ENCODE measurements at regions not wholly inside any gene's neighbourhood (a gene's known extent, or its start where the extent isn't known, plus 50 kb on each side); places are given as distances from the start of the nearest gene placed in this dataset.

- DNase-seq (ENCODE audit: low read depth in 1 of 2, low spot score in 1 of 2), result no peak
These were observed 185.8 kb upstream of the NRP1 start for GRCh38 chr10:33520223-33520622.

GRCh38 chr10:33519130-33519860 lies 184.8 kb upstream of the NRP1 start:
- DNase-seq (ENCODE audit: low read depth in 1 of 2, low spot score in 1 of 2), result no peak

GRCh38 chr10:33510206-33510605 lies 175.7 kb upstream of the NRP1 start:
- DNase-seq (ENCODE audit: low read depth in 1 of 2, low spot score in 1 of 2), result no peak

- DNase-seq (ENCODE audit: low read depth in 1 of 2, low spot score in 1 of 2), result peak in 1 of 2 donors; percentile 1
These were observed 174.9 kb upstream of the NRP1 start for GRCh38 chr10:33509231-33509831.

GRCh38 chr10:33507662-33508425 lies 173.4 kb upstream of the NRP1 start:
- DNase-seq (ENCODE audit: low read depth in 1 of 2, low spot score in 1 of 2), result no peak

GRCh38 chr10:33506838-33507661 lies 172.6 kb upstream of the NRP1 start:
- no peak for DNase-seq (ENCODE audit: low read depth in 1 of 2, low spot score in 1 of 2)

DNA sequence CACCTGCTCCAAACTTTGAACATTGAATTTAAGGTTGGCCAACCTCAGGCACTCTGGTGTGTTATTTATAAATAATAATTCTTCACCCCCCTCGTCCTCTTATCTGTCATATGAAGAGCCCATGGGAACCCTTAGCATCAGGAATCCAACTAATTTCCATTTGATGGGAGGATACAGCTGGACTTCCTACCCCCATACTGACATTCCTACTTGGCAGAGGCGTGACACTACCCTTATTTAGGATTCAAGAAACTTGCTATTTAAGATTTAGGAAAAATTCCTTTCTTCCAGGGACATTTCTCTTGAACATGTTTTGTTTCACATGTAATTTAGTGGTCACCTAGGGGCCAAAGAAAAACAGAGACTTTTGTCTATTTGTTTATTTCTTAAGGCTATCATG lies 171.9 kb upstream of the NRP1 start:
- no peak for DNase-seq (ENCODE audit: low read depth in 1 of 2, low spot score in 1 of 2)

GRCh38 chr10:33501161-33501560 lies 166.7 kb upstream of the NRP1 start:
- no peak for DNase-seq (ENCODE audit: low read depth in 1 of 2, low spot score in 1 of 2)

- DNase-seq (ENCODE audit: low read depth in 1 of 2, low spot score in 1 of 2), result no peak
These were observed 164.0 kb upstream of the NRP1 start for GRCh38 chr10:33498391-33498891.

DNA sequence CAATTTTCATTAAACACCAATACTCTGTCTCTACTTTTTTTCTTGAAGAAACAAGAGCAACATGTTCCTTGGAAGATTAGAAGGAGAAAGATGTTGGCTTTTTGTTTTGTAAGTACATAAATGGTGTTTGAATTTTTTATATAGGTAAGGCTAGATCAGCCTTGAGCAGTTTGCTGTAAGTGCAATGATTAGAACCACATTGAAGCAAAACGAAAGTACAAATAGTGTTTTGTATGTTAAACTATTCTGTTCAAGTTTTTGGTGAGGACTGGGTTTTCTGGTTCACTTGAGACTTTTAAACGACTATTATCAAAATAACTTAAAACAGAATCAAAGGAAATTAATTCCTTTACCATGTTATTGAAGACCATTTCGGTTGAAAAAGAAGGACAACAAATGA lies 162.9 kb upstream of the NRP1 start:
- DNase-seq (ENCODE audit: low read depth in 1 of 2, low spot score in 1 of 2), result no peak

- no peak for DNase-seq (ENCODE audit: low read depth in 1 of 2, low spot score in 1 of 2)
These were observed 161.6 kb upstream of the NRP1 start for GRCh38 chr10:33496096-33496495.

DNA sequence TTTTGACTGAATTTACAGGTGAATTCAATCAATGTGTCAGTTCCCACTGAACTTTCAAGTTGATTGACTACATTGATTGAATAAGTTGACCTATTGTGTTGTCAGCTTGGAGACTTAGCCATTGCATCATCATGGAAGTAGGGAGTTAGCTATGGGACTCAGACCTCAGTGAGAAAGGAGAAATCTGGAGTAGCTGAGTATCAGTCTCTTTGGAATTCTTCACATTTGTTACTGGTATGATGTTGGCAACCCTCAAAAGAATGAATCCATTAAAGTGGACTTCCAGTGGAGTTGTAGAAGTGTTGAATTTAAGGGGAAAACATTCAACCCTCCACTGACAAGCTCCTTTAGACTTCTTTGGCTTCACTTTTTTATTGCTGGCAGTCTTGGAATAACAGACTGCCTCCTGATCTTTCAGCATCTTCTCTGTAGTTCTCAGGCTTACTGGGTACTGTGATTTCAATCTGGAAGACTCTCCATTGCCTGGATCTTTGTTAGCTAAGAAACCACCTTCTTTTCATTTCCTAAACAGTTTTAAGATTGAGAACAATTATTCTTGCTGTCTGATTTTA lies 160.3 kb upstream of the NRP1 start:
- no peak for DNase-seq (ENCODE audit: low read depth in 1 of 2, low spot score in 1 of 2)

DNA sequence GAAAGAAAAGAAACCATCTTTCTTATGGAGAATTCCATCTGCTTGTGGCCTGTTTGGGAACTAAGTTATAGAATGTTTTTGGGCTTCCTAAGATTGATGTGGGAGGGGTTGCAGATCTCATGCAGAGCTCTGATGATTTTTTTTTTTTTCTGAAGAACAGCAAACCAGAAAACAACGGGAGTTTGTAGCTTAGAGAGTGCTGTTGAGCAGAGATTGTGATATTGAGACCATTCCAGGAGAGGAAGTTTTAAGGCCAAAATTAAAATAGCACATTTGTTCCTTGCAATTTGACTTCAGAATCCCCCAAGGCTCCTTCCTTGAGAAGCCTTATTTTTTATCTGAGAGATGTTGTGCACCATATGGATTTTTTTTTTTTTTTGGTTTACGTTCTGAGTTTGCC lies 159.5 kb upstream of the NRP1 start:
- DNase-seq (ENCODE audit: low read depth in 1 of 2, low spot score in 1 of 2), result no peak

DNA sequence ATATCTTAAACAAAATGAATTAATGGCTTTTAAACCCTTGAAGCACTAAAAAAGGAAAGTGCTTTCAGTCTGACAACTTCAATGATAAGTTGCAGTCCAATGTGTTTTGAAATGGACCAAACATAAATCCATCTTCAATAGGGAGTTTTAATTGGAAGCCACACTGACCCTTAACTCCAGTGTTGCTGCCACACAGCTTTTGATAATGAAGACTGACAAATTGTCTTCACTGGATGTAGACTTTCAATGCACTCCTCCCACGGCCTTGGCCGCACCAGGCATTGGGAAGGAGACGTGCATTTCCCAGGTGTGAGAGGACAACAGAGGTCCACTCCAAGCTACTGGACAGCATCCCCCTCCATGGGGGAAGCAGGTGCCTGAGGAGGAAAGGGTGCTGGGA lies 159.0 kb upstream of the NRP1 start:
- DNase-seq (ENCODE audit: low read depth in 1 of 2, low spot score in 1 of 2), result no peak

GRCh38 chr10:33492701-33493345 lies 158.4 kb upstream of the NRP1 start:
- no peak for DNase-seq (ENCODE audit: low read depth in 1 of 2, low spot score in 1 of 2)

- no peak for DNase-seq (ENCODE audit: low read depth in 1 of 2, low spot score in 1 of 2)
These were observed 155.2 kb upstream of the NRP1 start for GRCh38 chr10:33489501-33490176.

GRCh38 chr10:33487014-33487776 lies 152.7 kb upstream of the NRP1 start:
- no peak for DNase-seq (ENCODE audit: low read depth in 1 of 2, low spot score in 1 of 2)

GRCh38 chr10:33485276-33485675 lies 150.8 kb upstream of the NRP1 start:
- DNase-seq (ENCODE audit: low read depth in 1 of 2, low spot score in 1 of 2), result no peak

- DNase-seq (ENCODE audit: low read depth in 1 of 2, low spot score in 1 of 2), result no peak
These were observed 150.3 kb upstream of the NRP1 start for GRCh38 chr10:33484787-33485186.

Measured in activated T-helper 1 cell treated with anti-CD3 and anti-CD28 coated beads, Interleukin-2, amount 50 U/mL, for 16 hours (primary cell).